ENCODE measurements at regions not wholly inside any gene's neighbourhood (a gene's known extent, or its start where the extent isn't known, plus 50 kb on each side); places are given as distances from the start of the nearest gene placed in this dataset.

DNA sequence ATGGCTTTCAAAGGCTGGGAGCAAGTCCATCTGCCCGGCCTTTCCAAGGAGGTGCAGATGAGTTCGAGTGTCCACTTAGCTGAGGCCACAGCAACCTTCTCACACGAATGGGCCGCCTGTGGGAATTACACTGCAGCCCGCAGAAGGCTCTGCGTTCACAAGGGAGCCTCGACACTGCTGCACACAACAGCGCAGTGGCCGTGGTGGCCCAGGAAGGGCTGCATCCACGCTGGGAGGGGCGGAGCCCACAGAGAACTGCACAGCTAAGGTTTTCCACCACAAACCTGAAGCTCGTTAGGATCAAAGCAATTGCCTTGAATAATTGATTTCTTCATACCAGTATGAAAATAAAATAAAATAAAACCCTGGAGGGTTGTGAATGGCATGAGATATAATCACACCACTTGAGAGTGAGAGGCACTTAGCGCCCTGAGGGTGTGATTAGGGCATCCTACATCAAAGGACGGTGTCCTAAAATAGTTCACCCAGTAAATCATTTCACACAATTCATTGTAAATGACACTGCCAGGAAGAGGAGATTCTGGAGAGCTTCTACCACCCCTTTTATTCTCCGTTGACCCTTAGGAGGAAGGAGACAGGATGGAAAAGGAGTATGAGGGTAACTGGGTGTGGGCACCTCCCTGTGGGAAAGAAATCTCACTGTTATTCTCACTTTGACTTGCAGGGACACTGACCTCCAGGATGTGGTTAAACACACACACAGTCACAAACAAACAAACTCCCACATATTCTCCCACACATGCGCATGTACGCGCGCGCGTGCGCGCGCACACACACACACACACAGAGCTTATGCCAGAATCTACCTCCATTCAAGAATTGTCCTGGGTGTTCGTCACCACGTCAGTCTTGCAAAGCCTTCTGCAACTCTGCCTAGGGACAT is 256.6 kb upstream of the ID2 start:
- H3K27ac ChIP-seq: no peak overlapping the region
- no peaks in the 10 kb centered on the region for H3K27me3 ChIP-seq (replicated peaks)
- H3K36me3 ChIP-seq: no peaks in the 10 kb centered on the region
- DNase-seq (ENCODE audit: low read depth in 1 of 2, low spot score in 2 of 2): no peak
- H3K4me3 ChIP-seq: no peak overlapping the region
- H3K4me1 ChIP-seq (replicated peaks): no peaks in the 10 kb centered on the region
- no peaks in the 10 kb centered on the region for H3K9me3 ChIP-seq (replicated peaks)

DNA sequence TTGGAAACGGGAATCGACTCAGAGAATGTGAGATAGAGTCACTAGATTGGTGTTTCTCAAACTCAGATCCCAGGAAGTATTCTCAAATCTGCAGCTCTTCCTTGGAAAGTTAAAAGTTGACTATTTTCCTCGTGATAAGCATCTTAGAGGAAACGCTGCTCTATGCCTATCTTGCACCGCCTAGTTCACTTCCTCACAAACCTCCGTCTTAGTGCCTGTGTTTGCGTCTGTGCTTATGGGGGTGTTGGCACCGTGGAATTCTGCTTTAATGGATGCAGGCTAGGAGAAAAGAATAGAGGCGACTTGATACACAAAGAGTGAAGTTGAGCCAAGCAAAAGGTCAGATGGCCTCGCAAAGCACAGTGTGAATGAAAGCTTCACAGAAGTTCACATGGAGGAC is 255.3 kb upstream of the ID2 start:
- no peaks in the 10 kb centered on the region for H3K4me1 ChIP-seq (replicated peaks)
- no peak for DNase-seq (ENCODE audit: low read depth in 1 of 2, low spot score in 2 of 2)
- H3K27me3 ChIP-seq (replicated peaks): no peaks in the 10 kb centered on the region
- no peaks in the 10 kb centered on the region for H3K9me3 ChIP-seq (replicated peaks)
- H3K27ac ChIP-seq: no peak overlapping the region
- no peaks in the 10 kb centered on the region for H3K36me3 ChIP-seq
- no peak overlapping the region for H3K4me3 ChIP-seq

DNA sequence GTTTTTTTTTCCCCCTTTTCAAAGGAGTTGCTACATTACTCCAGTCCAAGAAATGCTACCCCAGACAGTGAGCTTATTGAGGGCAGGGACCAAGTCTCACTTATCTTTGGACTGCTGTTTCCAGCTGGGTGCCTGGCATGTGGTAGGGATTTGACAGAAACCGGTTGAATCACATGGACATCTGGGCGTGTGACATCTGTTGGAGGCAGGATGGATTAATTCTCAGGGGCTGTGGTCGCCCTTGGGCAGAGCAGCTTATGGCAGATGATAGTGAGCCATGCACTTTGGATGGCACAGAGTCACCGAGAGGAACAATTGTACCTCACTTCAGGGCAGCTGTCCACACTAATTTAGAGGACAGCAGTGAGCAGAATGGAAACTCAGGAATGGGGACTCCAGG is 254.6 kb upstream of the ID2 start:
- no peaks in the 10 kb centered on the region for H3K36me3 ChIP-seq
- no peaks in the 10 kb centered on the region for H3K27me3 ChIP-seq (replicated peaks)
- H3K4me1 ChIP-seq (replicated peaks): no peaks in the 10 kb centered on the region

DNA sequence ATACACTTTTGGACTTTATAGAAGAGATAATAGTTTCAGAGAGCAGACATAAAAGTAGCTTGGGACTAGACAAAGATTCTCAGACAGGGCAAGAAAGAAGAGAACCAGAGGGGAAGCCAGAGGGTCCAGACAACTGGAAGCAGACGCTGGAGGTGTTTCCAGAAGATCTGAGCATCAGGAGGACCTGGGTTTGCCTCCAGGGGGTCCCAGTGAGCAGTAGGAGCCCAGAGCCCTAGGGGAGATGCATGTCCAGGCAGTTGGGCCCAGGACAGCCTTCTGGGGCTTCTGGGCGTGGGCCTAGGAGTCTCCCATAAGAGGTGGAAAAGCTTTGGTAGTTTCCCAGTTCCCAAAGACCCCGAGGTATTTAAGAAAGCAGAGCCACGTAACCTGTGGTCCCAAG is 251.2 kb upstream of the ID2 start:
- DNase-seq (ENCODE audit: low read depth in 1 of 2, low spot score in 2 of 2): no peak
- Histone ChIP-seq H3K36me3 (no peaks in the 10 kb centered on the region), H3K4me3 (no peak overlapping the region), H3K9me3 (replicated peaks) (no peaks in the 10 kb centered on the region), H3K27me3 (replicated peaks) (no peaks in the 10 kb centered on the region), H3K27ac (no peak overlapping the region), H3K4me1 (replicated peaks) (no peaks in the 10 kb centered on the region)

More for the DNA sequence above, 254.6 kb upstream of the ID2 start:
- DNase-seq (ENCODE audit: low read depth in 1 of 2, low spot score in 2 of 2): no peak
- Histone ChIP-seq H3K27ac (no peak overlapping the region), H3K4me3 (no peak overlapping the region), H3K9me3 (replicated peaks) (no peaks in the 10 kb centered on the region)

DNA sequence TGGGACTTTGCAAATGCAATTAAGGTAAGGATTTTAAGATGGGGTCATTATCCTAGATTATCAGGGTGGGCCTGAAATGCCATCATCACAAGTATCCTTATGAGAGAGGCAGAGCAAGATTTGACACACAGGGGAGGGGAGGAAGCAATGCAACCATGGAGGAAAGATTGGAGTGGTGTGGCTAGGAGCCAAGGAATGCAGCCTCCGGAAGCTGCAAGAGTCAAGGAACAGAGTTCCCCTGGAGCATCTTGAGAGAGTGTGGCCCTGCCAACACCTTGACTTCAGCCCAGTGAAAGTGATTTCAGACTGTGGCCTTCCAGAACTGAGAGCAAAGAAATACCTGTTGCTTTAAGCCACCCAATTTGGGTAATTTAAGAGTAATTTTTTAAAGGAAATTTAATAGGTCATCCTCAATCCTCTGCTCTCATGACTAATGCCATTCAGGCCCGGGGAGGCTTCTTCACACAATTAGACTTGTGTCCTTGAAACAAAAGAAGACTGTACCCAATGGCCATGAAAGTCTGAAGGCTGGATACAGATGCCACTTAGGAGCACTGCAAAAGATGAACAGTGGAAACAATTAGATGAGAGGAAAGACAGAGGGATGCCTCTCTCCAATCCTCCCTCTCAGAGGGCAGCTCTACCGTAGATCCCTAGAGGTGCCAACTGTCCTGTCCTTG is 250.3 kb upstream of the ID2 start:
- Histone ChIP-seq H3K27me3 (replicated peaks) (no peaks in the 10 kb centered on the region), H3K36me3 (no peaks in the 10 kb centered on the region), H3K4me1 (replicated peaks) (no peaks in the 10 kb centered on the region), H3K9me3 (replicated peaks) (no peaks in the 10 kb centered on the region), H3K27ac (no peak overlapping the region), H3K4me3 (no peak overlapping the region)
- no peak for DNase-seq (ENCODE audit: low read depth in 1 of 2, low spot score in 2 of 2)

DNA sequence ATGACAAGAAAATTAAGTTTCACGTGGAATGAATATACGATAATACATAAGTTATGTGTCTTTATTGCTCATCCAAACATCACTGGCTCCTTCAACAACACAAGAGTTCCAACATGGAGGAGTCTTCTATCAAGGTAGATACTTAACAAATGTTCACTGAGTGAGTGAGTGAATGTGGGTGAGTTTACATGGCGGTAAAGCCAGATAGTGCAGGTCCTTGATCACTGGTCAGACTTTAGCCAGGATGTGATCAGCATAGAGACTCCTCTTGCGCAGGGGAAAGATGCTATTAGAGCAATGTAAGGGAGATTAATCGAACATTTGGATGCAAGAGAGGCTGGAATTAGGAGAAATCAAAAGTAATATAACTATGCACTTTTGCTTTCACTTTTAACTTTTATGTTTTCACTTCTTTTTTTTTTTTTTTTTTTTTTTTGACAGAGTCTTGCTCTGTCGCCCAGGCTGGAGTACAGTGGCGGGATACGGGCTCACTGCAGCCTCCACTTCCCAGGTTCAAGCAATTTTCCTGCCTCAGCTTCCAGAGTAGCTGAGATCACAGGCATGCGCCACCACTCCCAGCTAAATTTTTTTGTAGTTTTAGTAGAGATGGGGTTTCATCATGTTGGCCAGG is 249.0 kb upstream of the ID2 start:
- no peak for DNase-seq (ENCODE audit: low read depth in 1 of 2, low spot score in 2 of 2)
- Histone ChIP-seq H3K27ac (no peak overlapping the region), H3K27me3 (replicated peaks) (no peaks in the 10 kb centered on the region), H3K36me3 (no peaks in the 10 kb centered on the region), H3K4me1 (replicated peaks) (no peaks in the 10 kb centered on the region), H3K4me3 (no peak overlapping the region), H3K9me3 (replicated peaks) (no peaks in the 10 kb centered on the region)

DNA sequence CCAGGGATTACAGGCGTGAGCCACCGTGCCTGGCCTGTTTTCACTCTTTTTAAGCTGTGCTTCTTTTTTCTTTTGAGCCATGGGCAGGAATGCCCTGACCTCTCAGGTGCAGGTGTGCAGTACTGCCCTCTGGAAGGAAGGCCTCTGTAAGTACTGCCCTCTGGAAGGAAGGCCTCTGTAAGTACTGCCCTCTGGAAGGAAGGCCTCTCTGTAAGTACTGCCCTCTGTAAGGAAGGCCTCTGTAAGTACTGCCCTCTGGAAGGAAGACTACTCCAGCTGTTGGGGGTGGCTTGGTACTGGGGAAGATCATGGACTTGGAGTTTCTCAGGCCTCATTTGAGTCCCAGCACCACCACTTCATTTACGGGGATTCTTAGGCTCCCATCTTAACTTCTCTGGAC is 248.5 kb upstream of the ID2 start:
- Histone ChIP-seq H3K9me3 (replicated peaks) (no peaks in the 10 kb centered on the region), H3K4me3 (no peak overlapping the region), H3K36me3 (no peaks in the 10 kb centered on the region), H3K27ac (no peak overlapping the region), H3K4me1 (replicated peaks) (no peaks in the 10 kb centered on the region), H3K27me3 (replicated peaks) (no peaks in the 10 kb centered on the region)
- no peak for DNase-seq (ENCODE audit: low read depth in 1 of 2, low spot score in 2 of 2)

DNA sequence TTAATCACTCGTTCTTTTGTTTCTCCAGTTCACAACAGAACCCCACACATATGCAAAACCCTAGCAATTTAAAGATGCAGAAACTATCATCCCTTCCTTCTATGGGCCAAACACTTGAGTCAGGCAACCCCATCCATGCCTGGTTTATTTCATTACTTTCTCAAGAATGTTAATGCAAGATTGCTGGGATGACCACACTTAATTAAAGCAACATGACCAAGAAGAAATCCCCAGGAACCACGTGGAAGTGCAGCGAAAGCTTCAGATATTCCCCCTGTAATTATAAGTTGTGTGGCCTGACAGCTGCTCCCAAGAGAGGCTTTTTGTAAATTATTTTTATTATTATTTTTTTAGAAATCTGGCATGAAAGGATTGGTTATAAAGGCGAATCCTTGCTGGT is 246.2 kb upstream of the ID2 start:
- no peaks in the 10 kb centered on the region for H3K27me3 ChIP-seq (replicated peaks)
- H3K9me3 ChIP-seq (replicated peaks): no peaks in the 10 kb centered on the region
- no peak overlapping the region for H3K27ac ChIP-seq
- no peak overlapping the region for H3K4me3 ChIP-seq
- H3K4me1 ChIP-seq (replicated peaks): no peaks in the 10 kb centered on the region
- no peaks in the 10 kb centered on the region for H3K36me3 ChIP-seq
- no peak for DNase-seq (ENCODE audit: low read depth in 1 of 2, low spot score in 2 of 2)

DNA sequence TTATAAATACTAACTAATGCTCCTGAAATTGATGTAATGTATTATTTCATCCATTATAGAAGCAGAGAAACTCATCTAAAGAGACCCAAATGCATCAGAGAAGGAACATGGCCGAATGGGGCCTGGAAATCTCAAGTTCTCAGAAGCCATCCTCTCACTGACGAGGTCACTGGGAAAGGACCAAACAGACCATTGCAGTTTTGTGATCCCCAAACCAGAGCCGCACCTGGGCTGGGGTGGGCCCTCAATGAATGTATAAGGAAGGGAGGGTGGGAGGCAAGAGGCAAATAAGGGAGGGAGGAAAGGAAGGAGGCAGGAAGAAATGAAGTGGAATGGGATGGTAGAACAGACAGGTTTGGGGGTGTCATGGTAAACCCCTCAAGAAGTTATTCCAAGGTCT is 245.3 kb upstream of the ID2 start:
- H3K4me3 ChIP-seq: no peak overlapping the region
- H3K27me3 ChIP-seq (replicated peaks): no peaks in the 10 kb centered on the region
- no peaks in the 10 kb centered on the region for H3K36me3 ChIP-seq
- H3K9me3 ChIP-seq (replicated peaks): no peaks in the 10 kb centered on the region
- no peak for DNase-seq (ENCODE audit: low read depth in 1 of 2, low spot score in 2 of 2)
- no peak overlapping the region for H3K27ac ChIP-seq
- H3K4me1 ChIP-seq (replicated peaks): no peaks in the 10 kb centered on the region

DNA sequence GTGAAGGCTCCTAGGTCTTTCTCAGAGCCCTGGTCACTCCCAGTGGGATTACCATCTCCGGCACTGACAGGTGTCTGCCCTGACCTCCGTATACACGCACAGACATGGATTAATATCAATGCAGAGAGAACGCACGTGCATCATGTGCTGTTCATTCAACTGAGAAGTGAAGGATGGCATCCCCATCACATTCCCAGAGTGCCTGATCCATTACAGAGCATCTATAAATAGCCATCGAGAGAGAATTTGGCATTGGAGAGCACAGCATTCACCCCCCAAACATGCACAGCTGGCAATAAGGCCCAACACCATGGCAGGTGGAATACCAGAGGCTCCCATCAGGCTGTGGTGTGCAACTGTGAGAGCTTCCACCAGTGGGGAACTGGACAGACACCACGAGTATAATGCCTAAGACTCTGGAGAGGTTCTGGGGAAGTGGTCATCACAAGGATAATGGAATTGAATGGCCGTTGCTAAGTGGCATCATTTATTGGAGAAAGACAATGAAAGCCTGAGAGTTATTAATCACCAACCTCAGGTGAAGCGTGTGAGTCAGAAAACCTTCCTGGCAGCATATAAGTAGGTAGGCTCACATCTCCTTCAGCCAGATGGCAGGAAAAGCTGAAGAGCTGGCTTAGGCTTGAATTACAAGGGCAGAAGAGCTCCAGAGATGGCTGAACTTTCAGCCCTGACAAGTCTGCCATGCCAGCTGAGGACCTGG is 244.5 kb upstream of the ID2 start:
- DNase-seq (ENCODE audit: low read depth in 1 of 2, low spot score in 2 of 2): no peak
- no peak overlapping the region for H3K27ac ChIP-seq
- H3K9me3 ChIP-seq (replicated peaks): no peaks in the 10 kb centered on the region

DNA sequence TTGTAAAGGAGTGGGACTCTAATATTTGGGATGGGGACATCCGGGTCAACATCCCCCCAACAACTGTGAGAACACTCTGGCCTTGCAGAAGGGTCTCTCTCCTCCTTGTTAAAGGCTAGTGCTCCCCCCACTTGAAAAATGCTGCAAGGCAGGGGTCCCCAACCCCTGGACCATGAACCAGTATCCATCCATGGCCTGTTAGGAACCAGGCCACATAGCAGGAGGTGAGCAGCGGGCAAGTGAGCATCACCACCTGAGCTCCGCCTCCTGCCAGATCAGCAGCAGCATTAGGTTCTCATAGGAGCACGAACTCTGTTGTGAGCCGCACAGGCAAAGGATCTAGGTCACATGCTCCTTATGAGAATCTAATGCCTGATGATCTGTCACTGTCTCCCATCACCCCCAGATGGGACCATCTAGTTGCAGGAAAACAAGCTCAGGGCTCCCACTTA is 243.9 kb upstream of the ID2 start:
- no peak overlapping the region for H3K27ac ChIP-seq

More for the DNA sequence above, 244.5 kb upstream of the ID2 start:
- Histone ChIP-seq H3K36me3 (no peaks in the 10 kb centered on the region), H3K4me3 (no peak overlapping the region), H3K4me1 (replicated peaks) (no peaks in the 10 kb centered on the region), H3K27me3 (replicated peaks) (no peaks in the 10 kb centered on the region)

DNA sequence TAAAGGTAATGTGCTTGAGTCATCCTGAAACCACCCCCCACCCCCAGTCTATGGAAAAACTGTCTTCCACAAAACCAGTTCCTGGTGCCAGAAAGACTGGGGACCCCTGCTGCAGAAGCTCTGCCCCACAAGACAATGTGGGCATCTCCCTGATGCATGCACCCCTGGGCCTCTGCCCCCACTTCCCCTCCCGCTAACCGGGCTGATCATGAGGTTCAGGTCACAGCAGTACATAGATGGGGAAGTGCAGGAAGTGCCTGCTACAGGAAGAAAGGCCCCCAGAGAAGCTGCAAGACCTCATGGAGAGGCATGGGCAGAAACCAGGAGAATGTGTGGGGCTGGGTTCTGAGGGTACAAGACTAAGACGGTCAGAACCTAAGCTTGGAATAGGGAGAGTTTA is 243.4 kb upstream of the ID2 start:
- H3K27me3 ChIP-seq (replicated peaks): no peaks in the 10 kb centered on the region
- no peak overlapping the region for H3K27ac ChIP-seq
- H3K36me3 ChIP-seq: no peaks in the 10 kb centered on the region
- H3K4me1 ChIP-seq (replicated peaks): no peaks in the 10 kb centered on the region
- DNase-seq (ENCODE audit: low read depth in 1 of 2, low spot score in 2 of 2): no peak
- no peaks in the 10 kb centered on the region for H3K9me3 ChIP-seq (replicated peaks)
- H3K4me3 ChIP-seq: no peak overlapping the region

More for the DNA sequence above, 243.9 kb upstream of the ID2 start:
- Histone ChIP-seq H3K4me3 (no peak overlapping the region), H3K36me3 (no peaks in the 10 kb centered on the region), H3K4me1 (replicated peaks) (no peaks in the 10 kb centered on the region), H3K9me3 (replicated peaks) (no peaks in the 10 kb centered on the region), H3K27me3 (replicated peaks) (no peaks in the 10 kb centered on the region)
- no peak for DNase-seq (ENCODE audit: low read depth in 1 of 2, low spot score in 2 of 2)

DNA sequence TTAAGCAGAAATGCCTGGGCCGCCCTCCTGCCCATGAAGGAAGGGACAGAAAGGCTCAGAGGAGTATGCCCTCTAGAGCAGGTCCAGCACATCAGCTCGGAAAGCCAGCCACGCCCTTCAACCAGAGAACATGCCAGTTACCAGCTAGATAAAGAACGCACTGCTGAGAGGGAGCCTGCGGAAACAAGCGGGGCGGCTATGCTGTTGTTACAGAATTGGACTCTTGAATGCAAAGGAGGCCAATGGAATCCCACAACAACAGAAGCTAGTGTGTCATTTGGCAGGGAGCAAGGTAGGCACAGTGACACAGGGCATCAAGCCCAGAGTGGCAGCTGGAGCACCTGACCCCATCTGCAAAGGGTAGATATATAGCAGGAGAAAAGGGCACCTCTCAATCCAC is 242.9 kb upstream of the ID2 start:
- H3K9me3 ChIP-seq (replicated peaks): no peaks in the 10 kb centered on the region
- H3K27ac ChIP-seq: no peak overlapping the region
- H3K27me3 ChIP-seq (replicated peaks): no peaks in the 10 kb centered on the region
- H3K4me1 ChIP-seq (replicated peaks): no peaks in the 10 kb centered on the region
- no peak for DNase-seq (ENCODE audit: low read depth in 1 of 2, low spot score in 2 of 2)
- no peak overlapping the region for H3K4me3 ChIP-seq
- no peaks in the 10 kb centered on the region for H3K36me3 ChIP-seq

Data from SJSA1 (cell line).